ENCODE measurements at regions not wholly inside any gene's neighbourhood (a gene's known extent, or its start where the extent isn't known, plus 50 kb on each side); places are given as distances from the start of the nearest gene placed in this dataset.

GRCh38 chr14:30159374-30159773 is 231.7 kb upstream of the PRKD1 start:
- H3K4me3 ChIP-seq, result no peak overlapping the region
- TF ChIP-seq POLR2A (IDR thresholded peaks at IDR 0.05) (no peak), EP300 (IDR thresholded peaks at IDR 0.05) (no peak), CTCF (IDR thresholded peaks at IDR 0.05) (no peak), POLR2AphosphoS5 (IDR thresholded peaks at IDR 0.05) (no peak)
- WGBS, 2 donors (ENCODE audit: low coverage in 1 of 2), result 63% methylated on average over 1 of the region's 2 CpGs; no CpG with 5 or more reads in 1 of the 2 donors
- H3K27me3 ChIP-seq, result no peaks in the 10 kb centered on the region
- no peaks in the 10 kb centered on the region for H3K36me3 ChIP-seq
- H3K9me3 ChIP-seq, result no peaks in the 10 kb centered on the region
- no peak overlapping the region for H3K27ac ChIP-seq
- no peak for ATAC-seq
- H3K4me1 ChIP-seq, result no peaks in the 10 kb centered on the region

GRCh38 chr14:30160608-30161007 is 233.0 kb upstream of the PRKD1 start:
- WGBS, 2 donors (ENCODE audit: low coverage in 1 of 2), result 80 to 88% methylated on average over 1 to 5 of the region's 5 CpGs
- no peak for ATAC-seq
- H3K27me3 ChIP-seq, result no peaks in the 10 kb centered on the region
- no peak overlapping the region for H3K27ac ChIP-seq
- no peak overlapping the region for H3K4me3 ChIP-seq
- no peaks in the 10 kb centered on the region for H3K9me3 ChIP-seq
- TF ChIP-seq EP300 (IDR thresholded peaks at IDR 0.05), result no peak
- no peak for TF ChIP-seq POLR2A (IDR thresholded peaks at IDR 0.05)
- TF ChIP-seq CTCF (IDR thresholded peaks at IDR 0.05), result no peak
- TF ChIP-seq POLR2AphosphoS5 (IDR thresholded peaks at IDR 0.05), result no peak
- no peaks in the 10 kb centered on the region for H3K36me3 ChIP-seq
- H3K4me1 ChIP-seq, result no peaks in the 10 kb centered on the region

- Histone ChIP-seq H3K4me1 (no peaks in the 10 kb centered on the region), H3K36me3 (no peaks in the 10 kb centered on the region), H3K4me3 (no peak overlapping the region), H3K9me3 (no peaks in the 10 kb centered on the region), H3K27me3 (no peaks in the 10 kb centered on the region), H3K27ac (no peak overlapping the region)
- WGBS, 2 donors (ENCODE audit: low coverage in 1 of 2), result 50% methylated on average over 1 of the region's 1 CpG
- ATAC-seq, result no peak
- TF ChIP-seq EP300 (IDR thresholded peaks at IDR 0.05) (no peak), POLR2AphosphoS5 (IDR thresholded peaks at IDR 0.05) (no peak)
These were observed 234.4 kb upstream of the PRKD1 start for GRCh38 chr14:30162066-30162465.

GRCh38 chr14:30165255-30165654 is 237.6 kb upstream of the PRKD1 start:
- 90 to 100% methylated on average over 2 of the region's 2 CpGs for WGBS, 2 donors (ENCODE audit: low coverage in 1 of 2)
- H3K36me3 ChIP-seq, result no peaks in the 10 kb centered on the region
- ATAC-seq, result no peak
- peaks cover 0 to 19% (median 0%) of the 10 kb centered on the region in 3 donors for H3K9me3 ChIP-seq
- no peak overlapping the region for H3K4me3 ChIP-seq
- no peaks in the 10 kb centered on the region for H3K4me1 ChIP-seq
- TF ChIP-seq POLR2AphosphoS5 (IDR thresholded peaks at IDR 0.05), result no peak
- TF ChIP-seq POLR2A (IDR thresholded peaks at IDR 0.05), result no peak
- no peak for TF ChIP-seq EP300 (IDR thresholded peaks at IDR 0.05)
- TF ChIP-seq CTCF (IDR thresholded peaks at IDR 0.05), result no peak
- H3K27me3 ChIP-seq, result no peaks in the 10 kb centered on the region
- H3K27ac ChIP-seq, result no peak overlapping the region

DNA sequence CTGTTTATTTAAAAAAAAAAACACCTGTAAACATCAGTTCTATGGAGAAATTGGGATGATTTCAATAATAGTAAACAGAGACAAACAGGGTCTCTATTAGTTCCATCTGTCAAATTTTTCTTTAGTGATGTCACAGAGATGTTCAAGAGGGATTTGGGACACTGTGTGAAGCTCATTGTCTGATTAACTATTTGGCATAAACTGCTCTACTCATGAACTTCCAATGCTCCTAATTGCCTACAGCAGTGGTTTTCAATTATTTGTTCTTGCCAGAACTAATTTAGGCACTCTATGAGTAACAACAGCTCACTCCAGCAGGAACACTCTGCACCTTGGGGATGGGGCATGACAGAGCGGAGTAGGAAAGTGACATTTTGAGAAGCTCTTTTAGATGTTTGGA is 250.1 kb upstream of the PRKD1 start:
- no peaks in the 10 kb centered on the region for H3K4me1 ChIP-seq
- 67 to 89% methylated on average over 1 of the region's 1 CpG for whole genome bisulfite sequencing, 2 donors (ENCODE audit: low coverage in 1 of 2)
- H3K9me3 ChIP-seq, result no peaks in the 10 kb centered on the region
- ATAC-seq, result no peak
- no peaks in the 10 kb centered on the region for H3K27me3 ChIP-seq
- no peak overlapping the region for H3K4me3 ChIP-seq
- TF ChIP-seq POLR2AphosphoS5 (IDR thresholded peaks at IDR 0.05) (no peak), POLR2A (IDR thresholded peaks at IDR 0.05) (no peak), CTCF (IDR thresholded peaks at IDR 0.05) (no peak), EP300 (IDR thresholded peaks at IDR 0.05) (no peak)
- no peak overlapping the region for H3K27ac ChIP-seq
- H3K36me3 ChIP-seq, result no peaks in the 10 kb centered on the region

Data from gastroesophageal sphincter (tissue), 4 donors.